Muscle layer of colon (tissue), 2 donors: ENCODE measurements at regions not wholly inside any gene's neighbourhood (a gene's known extent, or its start where the extent isn't known, plus 50 kb on each side); places are given as distances from the start of the nearest gene placed in this dataset.

Source experiments
- H3K27ac ChIP-seq: one replicate; pipeline ENCODE4 v1.7.0; 2013; ENCODE audit warnings: low read depth, mild to moderate bottlenecking, low read length, moderate library complexity
- H3K27me3 ChIP-seq, 2 donors: one replicate each; pipeline ENCODE4 v1.7.0; 2013; ENCODE audit warnings: low read length in 2 of 2, mild to moderate bottlenecking in 2 of 2; ENCODE audit not compliant: insufficient read depth in 2 of 2, control insufficient read depth in 1 of 2
- H3K36me3 ChIP-seq: one replicate; pipeline ENCODE4 v1.7.0; 2013; ENCODE audit warnings: mild to moderate bottlenecking, low read length; ENCODE audit not compliant: insufficient read depth
- H3K4me1 ChIP-seq: one replicate; pipeline ENCODE4 v1.7.0; 2013; ENCODE audit warnings: mild to moderate bottlenecking, low read length; ENCODE audit not compliant: insufficient read depth
- H3K4me3 ChIP-seq, 2 donors: one replicate each; pipeline ENCODE4 v1.7.0; 2013; ENCODE audit warnings: low read length in 2 of 2, low read depth in 1 of 2, mild to moderate bottlenecking in 1 of 2, moderate library complexity in 1 of 2
- H3K9ac ChIP-seq: one replicate; pipeline ENCODE4 v1.7.0; 2013; ENCODE audit warnings: low read length
- H3K9me3 ChIP-seq: one replicate; pipeline ENCODE4 v1.7.0; 2013; ENCODE audit warnings: mild to moderate bottlenecking, low read length
- donor health status: abdominal sarcoma.
- donor health status: Adenocarcinoma of cecum.

DNA sequence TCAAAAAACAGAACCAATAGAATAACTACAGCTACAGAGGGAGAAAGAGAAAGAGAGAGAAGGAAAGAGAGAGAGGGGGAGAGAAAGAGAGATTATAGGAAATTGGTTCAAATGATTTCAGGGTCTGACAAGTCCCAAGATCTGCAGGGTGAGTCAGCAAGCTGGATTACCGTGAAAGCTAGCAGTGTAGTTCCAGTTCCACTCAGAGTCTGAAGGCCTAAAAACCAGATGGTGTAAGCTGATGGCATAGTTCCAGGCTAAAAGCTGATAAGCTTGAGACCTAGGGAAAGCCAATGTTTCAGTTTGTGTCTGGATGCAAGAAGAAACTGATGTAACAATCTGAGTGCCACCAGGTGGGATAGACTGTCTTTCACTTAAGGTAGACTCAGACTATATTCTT is 397.7 kb downstream of the TRIB2 start:
- H3K9me3 ChIP-seq = no peaks in the 10 kb centered on the region
- H3K36me3 ChIP-seq = no peaks in the 10 kb centered on the region
- no peak overlapping the region for H3K27ac ChIP-seq

DNA sequence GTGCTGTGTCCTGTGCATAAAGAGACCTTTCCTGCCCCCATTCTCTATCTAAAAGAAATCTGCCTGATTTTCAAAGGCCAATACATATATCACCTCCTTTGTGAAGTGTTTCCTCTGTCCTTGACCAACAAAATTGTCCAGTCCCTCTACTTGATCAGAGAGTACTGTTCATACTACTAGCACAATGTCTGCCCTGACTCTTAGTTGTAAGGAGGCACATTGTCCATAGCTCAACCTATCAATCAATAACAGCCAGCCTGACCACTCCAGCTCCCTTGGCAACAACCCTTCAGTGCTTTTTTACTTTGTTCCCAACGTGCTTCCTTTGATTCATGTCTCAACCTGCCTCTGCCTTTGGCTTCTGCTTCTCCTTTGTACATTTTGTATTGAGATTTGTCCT is 398.9 kb downstream of the TRIB2 start:
- Histone ChIP-seq H3K9me3 (no peaks in the 10 kb centered on the region), H3K27ac (no peak overlapping the region), H3K4me3 (no peak overlapping the region), H3K36me3 (no peaks in the 10 kb centered on the region), H3K4me1 (no peaks in the 10 kb centered on the region), H3K9ac (no peak overlapping the region), H3K27me3 (no peaks in the 10 kb centered on the region)

More for the DNA sequence above, 397.7 kb downstream of the TRIB2 start:
- Histone ChIP-seq H3K4me3 (no peak overlapping the region), H3K27me3 (no peaks in the 10 kb centered on the region), H3K9ac (no peak overlapping the region), H3K4me1 (no peaks in the 10 kb centered on the region)

DNA sequence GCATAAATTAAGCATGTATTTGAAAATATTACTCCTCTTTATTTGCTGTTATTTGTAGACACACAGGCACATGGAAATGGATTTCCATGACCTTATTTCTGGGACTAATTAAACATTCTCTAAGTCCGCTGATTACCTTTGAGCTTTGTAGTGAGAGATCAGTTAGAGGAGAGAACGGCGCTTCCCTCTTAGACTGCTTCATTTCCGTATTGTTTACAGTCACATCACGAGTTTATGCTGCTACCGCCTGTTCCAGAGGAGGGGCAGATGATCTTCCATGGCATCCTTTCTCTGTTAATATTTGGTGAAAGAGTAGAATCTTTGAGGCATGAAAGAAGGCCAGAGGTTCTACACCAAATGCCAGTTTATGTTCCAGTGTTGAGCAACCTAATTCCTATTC is 404.4 kb downstream of the TRIB2 start:
- Histone ChIP-seq H3K36me3 (no peaks in the 10 kb centered on the region), H3K27me3 (no peaks in the 10 kb centered on the region), H3K4me1 (no peaks in the 10 kb centered on the region), H3K27ac (no peak overlapping the region), H3K9ac (no peak overlapping the region), H3K4me3 (no peak overlapping the region), H3K9me3 (no peaks in the 10 kb centered on the region)

DNA sequence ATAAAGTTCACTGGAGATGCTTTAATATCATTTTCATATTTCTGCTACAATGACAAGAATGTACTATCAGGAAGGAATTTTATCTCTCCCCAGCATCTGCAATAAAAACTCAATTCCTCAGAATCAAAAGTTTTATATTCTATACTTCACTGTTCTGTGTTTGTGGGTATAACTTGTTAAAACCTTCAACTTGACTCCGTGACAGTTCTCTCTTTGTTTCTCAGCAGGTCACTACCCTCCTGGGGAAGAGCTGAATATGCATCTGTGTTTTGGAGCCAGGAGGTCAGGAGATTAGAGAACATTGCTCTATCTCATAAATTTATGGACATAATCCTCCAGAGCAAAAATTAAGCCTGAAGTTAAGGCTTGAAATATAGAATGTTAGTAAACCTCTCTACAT is 411.4 kb downstream of the TRIB2 start:
- Histone ChIP-seq H3K4me1 (no peaks in the 10 kb centered on the region), H3K36me3 (no peaks in the 10 kb centered on the region), H3K27ac (no peak overlapping the region), H3K9me3 (no peaks in the 10 kb centered on the region), H3K9ac (no peak overlapping the region), H3K4me3 (no peak overlapping the region), H3K27me3 (no peaks in the 10 kb centered on the region)

DNA sequence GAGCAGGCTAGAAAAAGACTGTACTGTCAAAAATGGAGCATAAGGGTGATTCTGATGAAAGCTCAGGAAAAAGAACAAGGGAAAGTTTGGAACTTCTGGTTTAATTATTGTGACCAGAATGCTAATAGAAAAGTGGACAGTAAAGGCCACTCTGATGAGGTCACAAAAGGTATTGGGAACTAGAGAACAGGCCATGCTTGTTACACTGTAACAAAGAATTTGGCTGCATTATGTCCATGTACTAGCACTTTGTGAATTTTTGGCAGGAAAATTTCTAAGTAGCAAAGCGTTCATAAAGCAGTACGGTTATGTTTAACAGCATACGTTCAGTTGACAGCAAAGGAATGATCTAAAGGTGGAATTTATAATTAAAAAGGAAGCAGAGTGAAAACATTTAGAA is 418.6 kb downstream of the TRIB2 start:
- Histone ChIP-seq H3K27ac (no peak overlapping the region), H3K9ac (no peak overlapping the region), H3K36me3 (no peaks in the 10 kb centered on the region), H3K27me3 (no peaks in the 10 kb centered on the region), H3K4me3 (no peak overlapping the region), H3K4me1 (no peaks in the 10 kb centered on the region), H3K9me3 (no peaks in the 10 kb centered on the region)

DNA sequence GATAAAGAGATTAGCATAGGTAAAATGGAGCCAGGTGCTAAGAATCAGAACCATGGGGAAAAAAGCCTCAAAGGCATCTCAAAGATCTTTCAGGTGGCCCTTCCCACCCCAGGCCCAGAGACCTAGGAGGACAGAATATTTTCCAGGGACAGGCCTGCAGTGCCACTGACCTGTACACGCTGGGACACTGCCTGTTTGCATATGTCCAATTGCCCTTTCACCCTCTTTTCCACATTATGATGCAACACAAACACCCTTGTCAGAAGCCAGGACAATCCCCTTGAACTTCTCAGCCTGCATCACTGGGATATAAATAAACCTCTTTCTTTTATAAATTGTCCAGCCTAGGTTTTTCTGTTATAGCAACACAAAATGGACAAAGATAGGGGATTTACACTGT is 419.1 kb downstream of the TRIB2 start:
- H3K27me3 ChIP-seq = no peaks in the 10 kb centered on the region
- no peaks in the 10 kb centered on the region for H3K36me3 ChIP-seq
- no peak overlapping the region for H3K4me3 ChIP-seq
- no peak overlapping the region for H3K27ac ChIP-seq
- H3K9ac ChIP-seq = no peak overlapping the region
- H3K9me3 ChIP-seq = no peaks in the 10 kb centered on the region
- H3K4me1 ChIP-seq = no peaks in the 10 kb centered on the region

DNA sequence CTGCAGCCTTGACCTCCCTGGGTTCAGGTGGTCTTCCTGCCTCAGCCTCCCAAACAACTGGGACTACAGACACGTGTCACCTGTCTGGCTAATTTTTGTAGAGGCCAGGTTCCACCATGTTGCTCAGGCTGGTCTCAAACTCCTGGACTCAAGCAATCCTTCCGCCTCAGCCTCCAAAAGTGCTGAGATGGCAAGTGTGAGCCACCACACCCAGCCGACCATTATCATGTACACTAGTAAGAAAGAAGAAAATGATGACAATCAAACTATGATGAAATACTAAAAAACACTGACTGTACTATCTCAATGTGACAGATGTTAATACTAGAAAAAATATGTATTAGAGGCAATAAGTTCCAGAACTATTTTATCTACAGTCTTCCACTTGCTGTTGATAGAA is 420.9 kb downstream of the TRIB2 start:
- Histone ChIP-seq H3K27me3 (no peaks in the 10 kb centered on the region), H3K9ac (no peak overlapping the region), H3K27ac (no peak overlapping the region), H3K4me3 (no peak overlapping the region), H3K9me3 (no peaks in the 10 kb centered on the region), H3K4me1 (no peaks in the 10 kb centered on the region), H3K36me3 (no peaks in the 10 kb centered on the region)

DNA sequence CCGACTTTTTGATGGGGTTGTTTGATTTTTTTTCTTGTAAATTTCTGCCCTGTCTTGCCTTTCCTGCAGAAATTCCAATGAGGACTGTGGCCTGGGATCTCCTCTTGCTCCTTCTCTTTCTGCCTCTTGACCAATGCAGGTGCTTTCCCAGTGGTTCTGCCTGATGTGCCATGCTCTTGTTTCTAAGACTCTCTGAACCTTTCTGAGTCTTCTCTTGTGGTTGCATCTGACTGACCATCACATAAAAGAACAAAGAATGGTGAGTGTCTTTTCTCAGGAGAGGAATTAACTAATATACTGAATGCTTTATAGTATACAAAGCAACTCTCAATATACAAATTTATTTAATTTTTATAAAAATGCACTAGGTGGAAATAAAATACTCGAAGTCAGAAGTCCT is 424.6 kb downstream of the TRIB2 start:
- Histone ChIP-seq H3K36me3 (no peaks in the 10 kb centered on the region), H3K4me1 (no peaks in the 10 kb centered on the region), H3K27me3 (no peaks in the 10 kb centered on the region), H3K9me3 (no peaks in the 10 kb centered on the region), H3K4me3 (no peak overlapping the region), H3K27ac (no peak overlapping the region), H3K9ac (no peak overlapping the region)

DNA sequence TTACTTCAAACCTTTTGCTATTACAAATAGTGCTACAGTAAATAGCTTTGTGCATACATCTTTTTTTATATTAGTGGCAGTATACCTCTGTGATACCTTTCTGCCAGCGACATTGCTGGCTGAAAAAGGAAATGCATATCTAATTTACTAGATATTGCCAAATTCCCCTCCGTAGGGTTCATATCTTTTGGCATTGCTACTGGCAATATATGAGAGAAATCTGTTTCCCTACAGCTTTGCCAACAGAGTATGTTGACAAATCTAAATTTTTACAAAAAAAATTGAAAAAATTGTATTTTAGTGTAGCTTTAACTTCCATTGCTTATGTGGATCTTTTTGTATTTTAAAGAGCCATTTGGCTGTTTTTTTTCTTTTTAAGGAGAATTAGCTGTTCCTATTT is 426.7 kb downstream of the TRIB2 start:
- H3K4me3 ChIP-seq = no peak overlapping the region
- H3K27me3 ChIP-seq = no peaks in the 10 kb centered on the region
- H3K4me1 ChIP-seq = no peaks in the 10 kb centered on the region
- no peaks in the 10 kb centered on the region for H3K36me3 ChIP-seq
- no peaks in the 10 kb centered on the region for H3K9me3 ChIP-seq
- H3K9ac ChIP-seq = no peak overlapping the region
- no peak overlapping the region for H3K27ac ChIP-seq

DNA sequence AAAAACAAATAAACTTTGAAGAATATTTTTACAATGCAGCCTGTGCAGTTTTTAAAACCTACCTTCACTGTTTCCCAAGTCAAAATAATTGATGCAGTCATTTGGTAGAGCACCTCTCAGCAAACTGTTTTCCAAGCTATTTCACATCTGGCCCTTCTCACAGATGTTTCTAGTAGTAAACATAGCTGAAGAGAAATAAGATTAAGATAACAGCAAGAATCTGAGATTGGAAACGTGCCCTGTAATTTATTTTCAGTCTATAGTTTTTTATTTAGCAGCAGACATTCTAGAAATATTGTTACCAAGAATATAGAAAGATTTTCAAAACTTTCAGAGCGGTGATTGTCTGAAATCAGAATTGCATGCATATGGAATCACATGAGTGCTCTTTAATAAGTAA is 440.2 kb downstream of the TRIB2 start:
- no peak overlapping the region for H3K27ac ChIP-seq
- H3K9me3 ChIP-seq = no peaks in the 10 kb centered on the region
- no peaks in the 10 kb centered on the region for H3K36me3 ChIP-seq
- no peaks in the 10 kb centered on the region for H3K27me3 ChIP-seq
- H3K9ac ChIP-seq = no peak overlapping the region
- no peaks in the 10 kb centered on the region for H3K4me1 ChIP-seq
- H3K4me3 ChIP-seq = no peak overlapping the region

DNA sequence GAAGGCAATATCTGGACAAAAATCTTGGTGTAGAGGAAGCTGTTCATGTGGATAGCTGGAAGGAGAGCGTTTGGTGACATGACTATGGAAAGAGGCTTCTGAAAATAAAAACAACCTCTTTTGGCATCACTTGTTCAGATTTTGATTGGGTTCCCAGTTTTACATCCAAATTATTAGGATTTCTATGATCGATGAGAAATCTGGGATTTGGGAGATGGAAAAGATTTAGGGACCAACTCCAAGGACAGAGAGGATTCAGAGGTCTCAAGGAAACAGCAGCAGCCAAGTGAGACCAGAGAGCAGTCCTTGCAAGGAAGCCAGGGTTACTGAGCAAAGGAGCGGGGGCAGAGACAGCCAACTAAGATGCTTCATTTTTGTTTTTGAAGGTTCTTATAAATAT is 441.7 kb downstream of the TRIB2 start:
- no peaks in the 10 kb centered on the region for H3K27me3 ChIP-seq

DNA sequence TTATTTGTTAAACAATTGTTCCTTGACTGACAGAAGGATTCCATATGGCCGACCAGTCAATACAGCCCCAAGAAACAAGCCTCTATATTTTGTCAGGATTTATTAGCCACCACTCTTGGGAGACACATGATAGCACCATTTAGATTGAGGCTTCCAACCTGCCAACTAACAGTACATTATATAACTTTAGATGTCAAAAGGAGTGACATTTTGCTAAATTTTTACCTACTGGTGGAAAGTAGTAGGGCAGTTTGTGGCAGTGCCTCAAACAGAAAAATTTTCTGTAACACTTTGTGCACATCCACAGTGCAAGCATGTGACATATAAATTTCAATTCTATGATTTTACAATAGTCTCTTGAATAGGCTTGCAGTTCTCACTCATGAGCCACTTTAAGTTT is 464.0 kb downstream of the TRIB2 start:
- Histone ChIP-seq H3K9ac (no peak overlapping the region), H3K36me3 (no peaks in the 10 kb centered on the region), H3K27me3 (no peaks in the 10 kb centered on the region), H3K4me1 (no peaks in the 10 kb centered on the region), H3K4me3 (no peak overlapping the region), H3K27ac (no peak overlapping the region), H3K9me3 (no peaks in the 10 kb centered on the region)

More for the DNA sequence above, 441.7 kb downstream of the TRIB2 start:
- H3K9ac ChIP-seq = no peak overlapping the region
- no peak overlapping the region for H3K27ac ChIP-seq
- H3K4me1 ChIP-seq = no peaks in the 10 kb centered on the region
- no peaks in the 10 kb centered on the region for H3K9me3 ChIP-seq
- no peak overlapping the region for H3K4me3 ChIP-seq
- no peaks in the 10 kb centered on the region for H3K36me3 ChIP-seq
